A549 (cell line): ENCODE measurements at regions not wholly inside any gene's neighbourhood (a gene's known extent, or its start where the extent isn't known, plus 50 kb on each side); places are given as distances from the start of the nearest gene placed in this dataset.

ENCODE experiments used
- HDAC2 ChIP-seq: fragments of 200-600 bp; sonication (generic); IDR thresholded peaks from 2 replicates; pipeline ENCODE4 v1.6.1; 2016
- MAZ ChIP-seq: fragments of 150-350 bp; IDR thresholded peaks from 2 replicates; pipeline ENCODE4 v1.6.1; 2014; ENCODE audit warnings: antibody characterized with exemption, low read depth, low read length, borderline replicate concordance
- POLR2A ChIP-seq: IDR thresholded peaks from 2 replicates; pipeline ENCODE4 v1.6.1; 2012; ENCODE audit warnings: mild to moderate bottlenecking, low read length
- POLR2AphosphoS2 ChIP-seq: conservative IDR thresholded peaks from 2 replicates; pipeline ENCODE4 v1.6.1; 2012; ENCODE audit warnings: low read length, improper control_type of control experiment, inconsistent platforms
- ZC3H11A ChIP-seq: fragments of 450-650 bp; IDR thresholded peaks from 2 replicates; pipeline ENCODE4 v1.6.1; 2014; ENCODE audit warnings: antibody characterized with exemption, mild to moderate bottlenecking
- TF ChIP-seq, protein P1 (sequence below): fragments of >200 bp; sonication (Bioruptor Twin); formaldehyde crosslinking; IDR thresholded peaks from 3 replicates; pipeline ENCODE4 v1.5.1; 2016
- TF ChIP-seq, protein P2 (sequence below): IDR thresholded peaks from 2 replicates; pipeline ENCODE4 v1.6.1; 2012
- TF ChIP-seq, protein P3 (sequence below): IDR thresholded peaks from 2 replicates; pipeline ENCODE4 v1.6.1; 2012
- TF ChIP-seq, protein P4 (sequence below): fragments of 250-450 bp; sonication (Bioruptor Pico); IDR thresholded peaks from 2 replicates; pipeline ENCODE4 v1.5.0; 2021; ENCODE audit warnings: mild to moderate bottlenecking, moderate library complexity, borderline replicate concordance

DNA sequence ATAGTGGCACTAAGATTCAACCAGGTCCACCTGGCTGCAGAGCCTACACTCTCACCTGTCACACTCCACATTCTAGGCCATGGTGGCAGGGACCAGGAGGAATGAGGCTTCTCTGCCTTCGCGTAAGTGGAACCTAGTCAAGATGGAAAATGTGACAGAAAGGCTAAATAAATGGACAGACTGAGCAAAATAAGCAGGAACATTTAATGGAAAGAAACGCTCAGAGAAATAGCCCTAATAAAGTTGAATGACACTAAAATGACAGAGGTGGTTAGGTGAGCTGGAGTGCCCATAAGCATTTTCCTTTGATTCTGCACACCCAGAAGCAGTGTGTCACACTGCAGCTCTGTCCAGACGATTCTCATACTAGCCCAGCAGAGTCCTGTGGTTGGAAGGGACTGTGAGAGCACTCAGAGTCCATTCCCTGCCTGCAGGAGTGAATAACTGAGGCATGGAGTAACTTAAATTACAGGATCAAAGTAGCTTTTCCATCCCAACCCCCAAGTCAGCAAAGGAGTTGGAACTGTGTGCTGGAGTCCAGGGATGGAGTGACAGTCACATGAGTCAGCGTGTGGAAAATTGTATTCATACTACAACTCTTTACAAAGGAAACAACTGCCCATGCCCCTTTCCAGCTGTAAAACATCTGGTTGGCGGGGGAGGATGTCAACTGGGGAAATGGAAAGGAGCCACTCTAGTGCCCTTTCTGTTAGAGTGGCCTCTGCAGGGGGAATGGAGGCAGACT, 105.4 kb upstream of the LGALSL start:
- TF ChIP-seq, protein P1, sequence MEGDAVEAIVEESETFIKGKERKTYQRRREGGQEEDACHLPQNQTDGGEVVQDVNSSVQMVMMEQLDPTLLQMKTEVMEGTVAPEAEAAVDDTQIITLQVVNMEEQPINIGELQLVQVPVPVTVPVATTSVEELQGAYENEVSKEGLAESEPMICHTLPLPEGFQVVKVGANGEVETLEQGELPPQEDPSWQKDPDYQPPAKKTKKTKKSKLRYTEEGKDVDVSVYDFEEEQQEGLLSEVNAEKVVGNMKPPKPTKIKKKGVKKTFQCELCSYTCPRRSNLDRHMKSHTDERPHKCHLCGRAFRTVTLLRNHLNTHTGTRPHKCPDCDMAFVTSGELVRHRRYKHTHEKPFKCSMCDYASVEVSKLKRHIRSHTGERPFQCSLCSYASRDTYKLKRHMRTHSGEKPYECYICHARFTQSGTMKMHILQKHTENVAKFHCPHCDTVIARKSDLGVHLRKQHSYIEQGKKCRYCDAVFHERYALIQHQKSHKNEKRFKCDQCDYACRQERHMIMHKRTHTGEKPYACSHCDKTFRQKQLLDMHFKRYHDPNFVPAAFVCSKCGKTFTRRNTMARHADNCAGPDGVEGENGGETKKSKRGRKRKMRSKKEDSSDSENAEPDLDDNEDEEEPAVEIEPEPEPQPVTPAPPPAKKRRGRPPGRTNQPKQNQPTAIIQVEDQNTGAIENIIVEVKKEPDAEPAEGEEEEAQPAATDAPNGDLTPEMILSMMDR, result no peak
- TF ChIP-seq, protein P2, sequence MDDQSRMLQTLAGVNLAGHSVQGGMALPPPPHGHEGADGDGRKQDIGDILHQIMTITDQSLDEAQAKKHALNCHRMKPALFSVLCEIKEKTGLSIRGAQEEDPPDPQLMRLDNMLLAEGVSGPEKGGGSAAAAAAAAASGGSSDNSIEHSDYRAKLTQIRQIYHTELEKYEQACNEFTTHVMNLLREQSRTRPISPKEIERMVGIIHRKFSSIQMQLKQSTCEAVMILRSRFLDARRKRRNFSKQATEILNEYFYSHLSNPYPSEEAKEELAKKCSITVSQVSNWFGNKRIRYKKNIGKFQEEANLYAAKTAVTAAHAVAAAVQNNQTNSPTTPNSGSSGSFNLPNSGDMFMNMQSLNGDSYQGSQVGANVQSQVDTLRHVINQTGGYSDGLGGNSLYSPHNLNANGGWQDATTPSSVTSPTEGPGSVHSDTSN, result no peak
- TF ChIP-seq, protein P3, sequence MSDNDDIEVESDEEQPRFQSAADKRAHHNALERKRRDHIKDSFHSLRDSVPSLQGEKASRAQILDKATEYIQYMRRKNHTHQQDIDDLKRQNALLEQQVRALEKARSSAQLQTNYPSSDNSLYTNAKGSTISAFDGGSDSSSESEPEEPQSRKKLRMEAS, result no peak
- no peak for TF ChIP-seq POLR2AphosphoS2
- TF ChIP-seq, protein P4, sequence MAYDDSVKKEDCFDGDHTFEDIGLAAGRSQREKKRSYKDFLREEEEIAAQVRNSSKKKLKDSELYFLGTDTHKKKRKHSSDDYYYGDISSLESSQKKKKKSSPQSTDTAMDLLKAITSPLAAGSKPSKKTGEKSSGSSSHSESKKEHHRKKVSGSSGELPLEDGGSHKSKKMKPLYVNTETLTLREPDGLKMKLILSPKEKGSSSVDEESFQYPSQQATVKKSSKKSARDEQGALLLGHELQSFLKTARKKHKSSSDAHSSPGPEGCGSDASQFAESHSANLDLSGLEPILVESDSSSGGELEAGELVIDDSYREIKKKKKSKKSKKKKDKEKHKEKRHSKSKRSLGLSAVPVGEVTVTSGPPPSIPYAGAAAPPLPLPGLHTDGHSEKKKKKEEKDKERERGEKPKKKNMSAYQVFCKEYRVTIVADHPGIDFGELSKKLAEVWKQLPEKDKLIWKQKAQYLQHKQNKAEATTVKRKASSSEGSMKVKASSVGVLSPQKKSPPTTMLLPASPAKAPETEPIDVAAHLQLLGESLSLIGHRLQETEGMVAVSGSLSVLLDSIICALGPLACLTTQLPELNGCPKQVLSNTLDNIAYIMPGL (CRISPR knock-in tag), result no peak
- no peak for TF ChIP-seq ZC3H11A
- no peak for TF ChIP-seq POLR2A
- TF ChIP-seq MAZ, result no peak
- no peak for TF ChIP-seq HDAC2
